ENCODE measurements at regions not wholly inside any gene's neighbourhood (a gene's known extent, or its start where the extent isn't known, plus 50 kb on each side); places are given as distances from the start of the nearest gene placed in this dataset.

DNA sequence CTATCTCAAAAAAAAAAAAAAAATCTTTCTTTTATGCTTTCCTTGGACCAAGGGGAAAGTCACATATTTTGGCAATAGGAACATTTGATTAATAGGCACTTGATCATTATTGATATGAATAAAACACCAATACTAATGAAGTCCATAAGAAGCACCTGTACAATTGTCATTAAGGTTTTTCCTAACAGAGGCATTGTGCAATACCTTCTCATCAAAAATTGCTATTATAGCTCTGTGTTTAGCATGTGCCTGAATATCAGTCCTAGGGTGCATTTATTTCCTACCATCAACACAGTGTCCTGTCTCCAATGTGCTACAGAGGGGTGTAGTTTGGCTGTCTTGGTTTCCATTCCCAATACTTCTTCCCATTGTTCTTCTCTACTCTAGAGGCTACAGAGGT is 483.8 kb upstream of the SPRED2 start:
- TF ChIP-seq, protein P1, sequence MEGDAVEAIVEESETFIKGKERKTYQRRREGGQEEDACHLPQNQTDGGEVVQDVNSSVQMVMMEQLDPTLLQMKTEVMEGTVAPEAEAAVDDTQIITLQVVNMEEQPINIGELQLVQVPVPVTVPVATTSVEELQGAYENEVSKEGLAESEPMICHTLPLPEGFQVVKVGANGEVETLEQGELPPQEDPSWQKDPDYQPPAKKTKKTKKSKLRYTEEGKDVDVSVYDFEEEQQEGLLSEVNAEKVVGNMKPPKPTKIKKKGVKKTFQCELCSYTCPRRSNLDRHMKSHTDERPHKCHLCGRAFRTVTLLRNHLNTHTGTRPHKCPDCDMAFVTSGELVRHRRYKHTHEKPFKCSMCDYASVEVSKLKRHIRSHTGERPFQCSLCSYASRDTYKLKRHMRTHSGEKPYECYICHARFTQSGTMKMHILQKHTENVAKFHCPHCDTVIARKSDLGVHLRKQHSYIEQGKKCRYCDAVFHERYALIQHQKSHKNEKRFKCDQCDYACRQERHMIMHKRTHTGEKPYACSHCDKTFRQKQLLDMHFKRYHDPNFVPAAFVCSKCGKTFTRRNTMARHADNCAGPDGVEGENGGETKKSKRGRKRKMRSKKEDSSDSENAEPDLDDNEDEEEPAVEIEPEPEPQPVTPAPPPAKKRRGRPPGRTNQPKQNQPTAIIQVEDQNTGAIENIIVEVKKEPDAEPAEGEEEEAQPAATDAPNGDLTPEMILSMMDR (IDR thresholded peaks at IDR 0.05), result no peak
- TF ChIP-seq POLR2A (IDR thresholded peaks at IDR 0.05) (no peak), POLR2AphosphoS5 (IDR thresholded peaks at IDR 0.05) (no peak), EP300 (IDR thresholded peaks at IDR 0.05) (no peak)

All from suprapubic skin (tissue), 4 donors.